IPS-18c (cell line): ENCODE measurements at regions not wholly inside any gene's neighbourhood (a gene's known extent, or its start where the extent isn't known, plus 50 kb on each side); places are given as distances from the start of the nearest gene placed in this dataset.

ENCODE experiments used
- H3K4me3 ChIP-seq: 2 replicates; pipeline ENCODE4 v1.7.0; 2013; ENCODE audit warnings: low read depth, mild to moderate bottlenecking, low read length, moderate library complexity; ENCODE audit not compliant: insufficient read depth
- H3K9me3 ChIP-seq: one replicate; pipeline ENCODE4 v1.6.1; 2013; ENCODE audit warnings: mild to moderate bottlenecking, low read length, moderate library complexity; ENCODE audit not compliant: control insufficient read depth, insufficient read depth

GRCh38 chr2:240219208-240219890 lies 78.9 kb upstream of the OTOS start:
- Histone ChIP-seq H3K4me3 (no peak overlapping the region), H3K9me3 (no peaks in the 10 kb centered on the region)

GRCh38 chr2:240220371-240220770 lies 79.9 kb upstream of the OTOS start:
- H3K4me3 ChIP-seq, result no peak overlapping the region
- H3K9me3 ChIP-seq, result no peaks in the 10 kb centered on the region

GRCh38 chr2:240223631-240224030 lies 83.2 kb upstream of the OTOS start:
- H3K9me3 ChIP-seq, result peaks cover 1% of the 10 kb centered on the region

GRCh38 chr2:240224676-240225075 lies 84.2 kb upstream of the OTOS start:
- no peak overlapping the region for H3K4me3 ChIP-seq
- H3K9me3 ChIP-seq, result peaks cover 4% of the 10 kb centered on the region

More at GRCh38 chr2:240223631-240224030, 83.2 kb upstream of the OTOS start:
- H3K4me3 ChIP-seq, result no peak overlapping the region

- no peak overlapping the region for H3K4me3 ChIP-seq
- peaks cover 4% of the 10 kb centered on the region for H3K9me3 ChIP-seq
Measured at GRCh38 chr2:240225131-240225530, 84.7 kb upstream of the OTOS start.

GRCh38 chr2:240225660-240226475 lies 85.4 kb upstream of the OTOS start:
- Histone ChIP-seq H3K9me3 (peaks cover 4% of the 10 kb centered on the region), H3K4me3 (no peak overlapping the region)

GRCh38 chr2:240226672-240227537 lies 86.4 kb upstream of the OTOS start:
- Histone ChIP-seq H3K4me3 (no peak overlapping the region), H3K9me3 (peaks cover 4% of the 10 kb centered on the region)

GRCh38 chr2:240227538-240228428 lies 87.3 kb upstream of the OTOS start:
- peaks cover 4% of the 10 kb centered on the region for H3K9me3 ChIP-seq
- H3K4me3 ChIP-seq, result no peak overlapping the region

DNA sequence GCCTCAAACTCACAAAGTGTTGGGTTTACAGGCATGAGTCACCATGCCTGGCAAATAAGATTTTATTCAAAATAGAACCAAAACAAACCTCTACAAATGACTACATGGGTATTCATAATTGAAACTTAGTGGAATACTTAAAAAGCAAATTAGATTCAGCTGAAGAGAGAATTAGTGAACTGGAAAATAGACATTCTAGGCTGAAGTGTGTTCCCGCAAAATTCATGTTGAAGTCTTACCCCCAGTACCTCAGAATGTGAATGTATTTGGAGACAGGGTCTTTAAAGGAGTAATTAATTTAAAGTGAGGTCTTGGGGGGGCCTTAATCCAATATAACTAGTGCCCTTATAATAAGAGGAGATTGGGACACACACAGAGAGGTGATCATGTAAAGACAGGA lies 88.5 kb upstream of the OTOS start:
- H3K9me3 ChIP-seq, result peaks cover 4% of the 10 kb centered on the region
- no peak overlapping the region for H3K4me3 ChIP-seq

DNA sequence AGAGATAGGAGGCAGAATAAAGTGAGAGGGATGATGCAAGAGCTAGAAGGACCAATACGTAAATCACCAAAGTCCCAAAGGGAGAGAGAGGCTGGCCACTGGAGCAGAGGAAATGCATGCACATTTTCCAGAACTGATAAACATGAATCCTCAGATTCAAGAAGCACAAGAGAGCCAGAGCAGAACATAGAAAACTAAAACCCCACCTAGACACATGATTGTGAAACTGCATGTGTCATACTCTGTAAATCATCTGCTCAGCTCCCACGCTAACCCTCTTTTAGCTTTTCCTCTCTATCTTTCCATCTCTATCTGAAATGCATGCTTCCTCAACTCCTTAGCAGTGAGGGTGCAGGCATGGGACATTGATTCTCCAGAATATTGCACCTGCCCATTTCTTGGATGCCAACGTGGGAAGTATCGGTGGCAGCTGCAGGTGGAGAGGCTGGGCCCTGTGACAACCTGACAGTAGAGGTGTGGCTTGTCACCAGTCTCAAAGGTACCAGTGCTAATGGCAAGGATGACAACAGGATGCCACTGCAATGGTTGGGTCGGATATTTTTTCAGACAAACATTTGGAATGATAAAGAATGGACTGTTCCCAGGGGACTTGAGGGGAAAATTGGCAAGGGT lies 89.3 kb upstream of the OTOS start:
- H3K9me3 ChIP-seq, result peaks cover 4% of the 10 kb centered on the region
- H3K4me3 ChIP-seq, result no peak overlapping the region

DNA sequence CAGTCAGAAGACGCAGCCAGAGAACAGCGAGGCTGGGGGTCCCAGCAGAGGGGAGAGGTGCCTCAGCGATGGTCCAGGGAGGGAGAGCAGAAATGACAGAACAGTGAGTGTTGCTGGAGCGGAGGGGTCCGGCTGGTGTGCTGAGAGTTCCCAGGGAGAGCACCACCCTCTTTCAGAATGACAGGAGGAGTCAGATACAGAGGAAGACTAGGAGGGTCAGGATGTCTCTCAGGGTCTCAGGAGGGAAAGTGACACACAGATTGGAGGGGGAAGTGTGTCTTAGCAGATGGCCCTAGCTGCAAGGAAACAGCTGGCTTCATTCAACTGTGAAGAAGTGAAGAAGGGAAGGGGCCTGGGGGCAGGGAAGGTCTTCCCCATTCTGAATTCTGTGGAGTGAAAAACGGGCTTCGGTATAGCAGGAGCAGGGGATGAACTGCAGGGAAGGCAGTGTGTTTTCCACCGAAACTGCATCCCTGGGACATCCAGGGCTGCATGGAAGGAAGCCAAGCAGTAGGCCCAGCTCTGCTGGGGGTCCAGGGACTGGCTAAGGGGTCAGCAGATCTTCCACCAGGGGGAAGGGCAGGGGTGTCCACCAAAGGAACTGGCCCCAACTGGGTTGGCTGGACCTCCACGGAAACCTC lies 90.0 kb upstream of the OTOS start:
- H3K9me3 ChIP-seq, result peaks cover 4% of the 10 kb centered on the region
- H3K4me3 ChIP-seq, result no peak overlapping the region

DNA sequence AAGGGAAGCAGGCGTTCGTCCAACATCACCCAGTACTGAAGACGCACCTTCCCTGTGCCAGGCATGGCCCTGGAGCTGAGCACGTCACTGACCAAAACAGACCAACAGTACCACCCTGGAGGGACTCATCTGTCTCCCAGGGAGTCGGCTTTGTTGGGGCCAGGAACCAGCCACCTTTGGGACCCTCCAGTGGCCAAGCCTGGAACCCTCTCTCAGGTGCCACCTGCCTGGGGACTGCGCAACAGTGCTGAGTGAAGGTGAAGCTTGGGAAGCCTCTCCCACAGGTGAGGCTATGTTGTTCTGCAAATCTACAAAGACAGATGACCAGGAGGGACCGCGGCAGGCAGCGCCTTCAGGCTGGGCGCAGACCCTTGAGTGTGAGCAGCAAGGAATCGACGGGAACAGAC lies 91.4 kb upstream of the OTOS start:
- no peak overlapping the region for H3K4me3 ChIP-seq
- H3K9me3 ChIP-seq, result peaks cover 4% of the 10 kb centered on the region

- peak overlapping the region; percentile 56; the same call in 1 of the 2 replicates for H3K4me3 ChIP-seq
Measured at GRCh38 chr2:240232264-240232915, 91.9 kb upstream of the OTOS start.

GRCh38 chr2:240232961-240233884 lies 92.8 kb upstream of the OTOS start:
- Histone ChIP-seq H3K4me3 (peak overlapping the region; percentile 56; the same call in 1 of the 2 replicates), H3K9me3 (peaks cover 4% of the 10 kb centered on the region)

More at GRCh38 chr2:240232264-240232915, 91.9 kb upstream of the OTOS start:
- H3K9me3 ChIP-seq, result peaks cover 4% of the 10 kb centered on the region
